Inflammatory macrophage (primary cell): ENCODE measurements at regions not wholly inside any gene's neighbourhood (a gene's known extent, or its start where the extent isn't known, plus 50 kb on each side); places are given as distances from the start of the nearest gene placed in this dataset.

Experiments used
- DNase-seq, 2 donors: peaks; one replicate each; pipeline ENCODE4 v3.0.0-alpha.2; 2020 to 2022

- DNase-seq: peak; percentile 8 to 38
These were observed 136.5 kb upstream of the HAAO start for GRCh38 chr2:42928692-42929545.

GRCh38 chr2:42928161-42928691 is 135.8 kb upstream of the HAAO start:
- no peak for DNase-seq

- DNase-seq: no peak
These were observed 135.2 kb upstream of the HAAO start for GRCh38 chr2:42927334-42928160.

- DNase-seq: no peak
These were observed 134.3 kb upstream of the HAAO start for GRCh38 chr2:42926434-42927333.

- DNase-seq: no peak
These were observed 133.5 kb upstream of the HAAO start for GRCh38 chr2:42925742-42926433.

- DNase-seq: no peak
These were observed 132.1 kb upstream of the HAAO start for GRCh38 chr2:42924418-42924886.

DNA sequence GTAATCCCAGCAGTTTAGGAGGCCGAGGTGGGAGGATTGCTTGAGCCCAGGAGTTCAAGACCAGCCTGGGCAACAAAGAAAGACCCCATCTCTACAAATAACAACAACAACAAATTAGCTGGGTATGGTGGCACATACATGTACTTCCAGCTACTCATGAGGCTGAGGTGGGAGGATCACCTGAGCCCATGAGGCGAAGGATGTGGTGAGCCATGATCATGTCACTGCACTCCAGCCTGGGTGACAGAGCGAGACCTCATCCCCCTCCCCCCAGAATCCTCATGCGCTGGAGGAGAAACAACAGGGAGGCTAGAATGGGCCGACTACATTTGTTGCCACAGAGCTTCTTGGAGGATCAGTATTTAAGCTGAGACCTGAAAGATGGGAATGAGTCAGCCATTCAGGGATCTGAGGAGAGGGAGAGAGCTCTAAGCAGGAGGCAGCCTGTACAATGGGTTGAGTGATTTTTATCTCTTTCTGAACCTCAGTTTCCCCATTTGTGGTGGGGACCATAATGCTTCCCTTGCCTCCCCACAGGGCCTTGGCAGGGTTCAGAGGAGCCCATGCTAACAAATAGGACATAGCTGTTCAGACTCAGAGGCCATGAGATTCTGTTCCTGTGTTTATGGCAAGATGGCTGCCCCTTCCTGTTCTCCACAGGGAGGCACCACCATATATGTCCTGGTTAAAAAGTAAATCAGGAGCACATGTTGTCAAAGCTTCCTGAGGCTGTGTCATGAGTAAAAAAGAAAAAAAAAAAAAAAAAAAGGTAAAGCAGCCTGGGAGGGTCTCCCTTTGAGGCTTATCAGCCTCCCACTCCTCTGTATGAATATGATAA is 131.4 kb upstream of the HAAO start:
- DNase-seq: no peak

- no peak for DNase-seq
These were observed 130.6 kb upstream of the HAAO start for GRCh38 chr2:42922790-42923579.

DNA sequence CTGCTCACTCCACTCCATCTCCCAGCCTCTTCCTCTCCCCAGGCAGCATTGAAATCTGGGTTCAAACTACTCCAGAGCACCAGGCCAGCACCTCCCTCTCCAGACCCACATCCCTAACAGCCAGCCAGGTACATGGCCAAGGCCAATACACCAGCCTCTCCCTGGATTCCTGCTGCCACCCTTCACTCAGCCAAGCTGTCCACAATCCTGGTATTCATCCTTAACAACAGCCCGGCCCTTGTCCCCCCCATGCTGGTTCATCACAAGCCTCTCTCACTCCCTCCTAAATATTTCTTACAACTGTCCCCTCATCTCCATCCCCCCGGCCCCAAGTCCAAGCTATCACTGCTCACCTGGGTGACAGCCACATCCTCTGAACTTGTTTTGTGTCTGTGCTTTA is 129.9 kb upstream of the HAAO start:
- no peak for DNase-seq

GRCh38 chr2:42921721-42922120 is 129.3 kb upstream of the HAAO start:
- DNase-seq: no peak

DNA sequence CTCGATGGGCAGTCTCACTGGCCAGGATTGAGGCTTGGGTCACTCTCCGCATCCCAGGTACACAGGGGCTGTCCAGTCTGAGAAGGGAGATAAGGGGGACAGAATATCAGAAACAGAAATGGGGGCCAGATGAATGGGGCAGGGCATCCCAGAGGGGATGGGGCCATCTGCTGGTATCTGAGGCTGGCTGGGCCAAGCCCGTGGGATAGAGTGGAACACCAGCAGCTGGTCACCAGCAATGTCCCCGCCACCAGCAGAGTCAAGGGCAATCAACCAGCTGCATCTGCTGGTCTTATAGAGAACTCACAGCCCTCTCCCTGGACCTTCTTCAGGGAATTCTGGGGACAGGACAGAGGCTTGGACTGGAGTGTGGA is 128.8 kb upstream of the HAAO start:
- DNase-seq: no peak

DNA sequence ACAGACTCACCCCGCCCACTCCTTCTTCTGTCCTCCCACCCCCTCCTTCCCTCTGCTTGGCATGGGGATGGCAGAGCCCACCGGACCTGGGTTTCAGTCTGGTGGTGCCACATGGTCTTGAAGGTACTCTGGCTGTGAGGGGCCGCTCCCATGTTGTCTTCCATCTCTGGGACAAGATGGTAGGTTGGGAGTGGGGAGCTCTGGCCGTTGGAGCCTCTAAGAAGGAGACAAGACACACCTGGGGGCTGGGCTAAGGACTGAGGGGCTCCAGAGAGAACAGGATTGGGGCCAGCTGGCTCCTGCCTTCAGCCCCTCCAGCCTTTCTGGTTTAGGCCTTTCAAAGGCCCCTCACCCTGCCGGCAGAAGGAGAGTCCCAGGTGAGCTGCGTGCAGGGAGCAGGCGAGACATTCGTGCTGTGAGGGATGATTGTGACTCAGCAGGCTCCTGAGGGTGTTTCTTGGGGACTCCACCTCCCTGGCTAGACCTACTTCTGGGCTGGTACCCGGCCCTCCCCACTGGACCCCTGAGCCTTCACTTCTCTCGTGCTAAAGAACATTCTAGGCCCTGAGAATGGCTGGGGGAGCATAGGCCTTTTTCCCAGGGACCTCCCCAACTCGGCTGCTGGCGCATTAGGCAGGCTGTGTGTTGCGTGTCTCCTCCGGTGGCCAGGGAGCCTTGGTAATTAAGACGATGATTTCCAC is 128.2 kb upstream of the HAAO start:
- no peak for DNase-seq

DNA sequence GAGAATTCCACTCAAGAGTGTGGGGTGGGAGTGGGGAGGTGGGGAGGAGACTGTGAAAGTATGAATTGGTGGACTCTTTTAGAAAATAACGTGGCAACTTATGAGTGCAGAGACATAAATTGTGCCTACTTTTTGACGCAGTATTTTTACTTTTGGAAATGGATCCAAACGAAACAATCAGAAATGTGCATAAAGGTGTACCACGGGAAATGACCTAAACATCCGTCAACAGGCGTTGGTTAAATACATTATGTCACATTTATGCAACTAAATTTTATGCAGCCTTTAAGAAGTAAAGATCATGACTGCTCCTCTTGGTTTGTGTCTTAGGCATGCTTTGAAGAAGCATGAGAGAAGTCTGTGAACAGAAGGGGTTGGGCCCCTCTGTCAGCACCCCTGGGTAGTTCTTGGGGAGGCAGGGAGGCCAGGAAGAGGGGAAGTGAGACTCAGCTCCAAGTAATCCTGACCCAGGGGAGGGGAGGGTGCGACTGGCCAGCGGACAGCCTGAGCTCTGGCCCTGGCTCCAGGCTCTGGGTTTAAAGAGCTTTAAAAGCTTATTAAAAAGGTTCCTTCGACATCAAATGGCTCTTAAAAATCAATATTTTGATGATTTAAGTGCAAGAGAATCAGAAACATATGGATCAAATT is 126.4 kb upstream of the HAAO start:
- no peak for DNase-seq

GRCh38 chr2:42918041-42918440 is 125.7 kb upstream of the HAAO start:
- DNase-seq: no peak

GRCh38 chr2:42917425-42917927 is 125.1 kb upstream of the HAAO start:
- DNase-seq: peak in 1 of 2 donors; percentile 14

GRCh38 chr2:42916324-42916723 is 123.9 kb upstream of the HAAO start:
- DNase-seq: no peak

- DNase-seq: no peak
These were observed 122.5 kb upstream of the HAAO start for GRCh38 chr2:42914860-42915259.

DNA sequence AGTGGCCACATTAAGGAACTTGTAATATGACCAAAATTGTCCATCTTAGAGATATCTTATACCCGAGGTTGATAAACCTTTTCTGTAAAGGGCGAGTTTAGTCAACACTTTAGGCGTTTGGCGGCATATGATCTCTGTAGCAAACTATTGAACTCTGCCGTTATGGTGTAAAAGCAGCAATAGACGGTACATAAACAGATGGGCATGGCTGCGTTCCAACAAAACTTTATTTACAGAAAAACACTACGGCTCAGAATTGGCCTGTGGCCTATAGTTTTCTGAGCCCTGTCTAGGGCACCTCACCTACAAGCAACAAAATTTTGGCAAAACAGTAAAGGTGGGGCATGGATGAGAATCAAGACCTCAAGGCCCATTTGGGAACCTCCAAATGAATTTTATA is 121.9 kb upstream of the HAAO start:
- DNase-seq: no peak
